ENCODE measurements at regions not wholly inside any gene's neighbourhood (a gene's known extent, or its start where the extent isn't known, plus 50 kb on each side); places are given as distances from the start of the nearest gene placed in this dataset.

DNA sequence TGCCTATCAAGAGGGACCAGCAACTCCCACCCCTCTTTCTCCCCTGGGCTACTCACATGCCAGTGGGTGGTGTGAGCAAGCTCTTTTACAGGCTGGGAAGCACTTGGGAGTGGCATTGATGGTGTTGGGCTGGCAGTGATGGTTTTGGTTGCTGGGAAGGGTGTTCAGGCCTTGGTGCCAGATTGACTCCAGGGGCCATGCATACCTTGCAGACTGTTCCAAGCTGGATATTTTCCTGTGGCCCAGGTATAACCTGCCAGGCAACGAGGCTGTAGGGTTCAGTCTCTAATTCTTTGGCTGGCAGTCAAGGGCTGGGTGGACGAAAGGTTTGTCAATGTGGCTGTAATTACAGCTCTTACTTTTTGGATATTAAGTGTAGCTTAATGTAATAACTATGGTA is 177.3 kb downstream of the MACROH2A1 start:
- no peak overlapping the region for H3K4me3 ChIP-seq (ENCODE audit: low read depth in 1 of 3, low read length in 3 of 3)
- H3K36me3 ChIP-seq (ENCODE audit: control insufficient read depth in 4 of 4, insufficient read depth in 3 of 4, low read depth in 1 of 4, low read length in 3 of 4) = no peaks in the 10 kb centered on the region
- no peaks in the 10 kb centered on the region for H3K27me3 ChIP-seq (ENCODE audit: control insufficient read depth in 4 of 4, insufficient read depth in 4 of 4, low read length in 3 of 4)
- no peaks in the 10 kb centered on the region for H3K9me3 ChIP-seq (ENCODE audit: control insufficient read depth in 4 of 4, low read length in 3 of 4)
- no peak for DNase-seq (ENCODE audit: low spot score)
- no peaks in the 10 kb centered on the region for H3K4me1 ChIP-seq (ENCODE audit: control insufficient read depth in 4 of 4, insufficient read depth in 4 of 4, low read length in 3 of 4)
- 86% methylated on average over 2 of the region's 2 CpGs for WGBS
- H3K27ac ChIP-seq (ENCODE audit: low read depth in 1 of 2, low read length in 2 of 2) = no peak overlapping the region
- TF ChIP-seq HNF4A (conservative IDR thresholded peaks at IDR 0.05) (no peak), HNF4G (IDR thresholded peaks at IDR 0.05) (no peak), RAD21 (IDR thresholded peaks at IDR 0.05) (no peak), EGR1 (IDR thresholded peaks at IDR 0.05; ENCODE audit: low read depth in 2 of 2) (no peak), GABPA (IDR thresholded peaks at IDR 0.05 in 1 of 2, conservative IDR thresholded peaks at IDR 0.05 in 1 of 2) (no peak), JUND (IDR thresholded peaks at IDR 0.05) (no peak), YY1 (IDR thresholded peaks at IDR 0.05) (no peak), NR2F2 (IDR thresholded peaks at IDR 0.05) (no peak), RXRA (IDR thresholded peaks at IDR 0.05) (no peak), FOXA1 (IDR thresholded peaks at IDR 0.05) (no peak), SP1 (IDR thresholded peaks at IDR 0.05) (no peak), FOXA2 (IDR thresholded peaks at IDR 0.05) (no peak), TAF1 (conservative IDR thresholded peaks at IDR 0.05) (no peak)
- TF ChIP-seq, protein P1, sequence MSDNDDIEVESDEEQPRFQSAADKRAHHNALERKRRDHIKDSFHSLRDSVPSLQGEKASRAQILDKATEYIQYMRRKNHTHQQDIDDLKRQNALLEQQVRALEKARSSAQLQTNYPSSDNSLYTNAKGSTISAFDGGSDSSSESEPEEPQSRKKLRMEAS (IDR thresholded peaks at IDR 0.05) = no peak
- TF ChIP-seq, protein P2, sequence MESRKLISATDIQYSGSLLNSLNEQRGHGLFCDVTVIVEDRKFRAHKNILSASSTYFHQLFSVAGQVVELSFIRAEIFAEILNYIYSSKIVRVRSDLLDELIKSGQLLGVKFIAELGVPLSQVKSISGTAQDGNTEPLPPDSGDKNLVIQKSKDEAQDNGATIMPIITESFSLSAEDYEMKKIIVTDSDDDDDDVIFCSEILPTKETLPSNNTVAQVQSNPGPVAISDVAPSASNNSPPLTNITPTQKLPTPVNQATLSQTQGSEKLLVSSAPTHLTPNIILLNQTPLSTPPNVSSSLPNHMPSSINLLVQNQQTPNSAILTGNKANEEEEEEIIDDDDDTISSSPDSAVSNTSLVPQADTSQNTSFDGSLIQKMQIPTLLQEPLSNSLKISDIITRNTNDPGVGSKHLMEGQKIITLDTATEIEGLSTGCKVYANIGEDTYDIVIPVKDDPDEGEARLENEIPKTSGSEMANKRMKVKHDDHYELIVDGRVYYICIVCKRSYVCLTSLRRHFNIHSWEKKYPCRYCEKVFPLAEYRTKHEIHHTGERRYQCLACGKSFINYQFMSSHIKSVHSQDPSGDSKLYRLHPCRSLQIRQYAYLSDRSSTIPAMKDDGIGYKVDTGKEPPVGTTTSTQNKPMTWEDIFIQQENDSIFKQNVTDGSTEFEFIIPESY (IDR thresholded peaks at IDR 0.05) = no peak
- TF ChIP-seq, protein P3, sequence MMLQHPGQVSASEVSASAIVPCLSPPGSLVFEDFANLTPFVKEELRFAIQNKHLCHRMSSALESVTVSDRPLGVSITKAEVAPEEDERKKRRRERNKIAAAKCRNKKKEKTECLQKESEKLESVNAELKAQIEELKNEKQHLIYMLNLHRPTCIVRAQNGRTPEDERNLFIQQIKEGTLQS (IDR thresholded peaks at IDR 0.05) = no peak
- TF ChIP-seq, protein P4, sequence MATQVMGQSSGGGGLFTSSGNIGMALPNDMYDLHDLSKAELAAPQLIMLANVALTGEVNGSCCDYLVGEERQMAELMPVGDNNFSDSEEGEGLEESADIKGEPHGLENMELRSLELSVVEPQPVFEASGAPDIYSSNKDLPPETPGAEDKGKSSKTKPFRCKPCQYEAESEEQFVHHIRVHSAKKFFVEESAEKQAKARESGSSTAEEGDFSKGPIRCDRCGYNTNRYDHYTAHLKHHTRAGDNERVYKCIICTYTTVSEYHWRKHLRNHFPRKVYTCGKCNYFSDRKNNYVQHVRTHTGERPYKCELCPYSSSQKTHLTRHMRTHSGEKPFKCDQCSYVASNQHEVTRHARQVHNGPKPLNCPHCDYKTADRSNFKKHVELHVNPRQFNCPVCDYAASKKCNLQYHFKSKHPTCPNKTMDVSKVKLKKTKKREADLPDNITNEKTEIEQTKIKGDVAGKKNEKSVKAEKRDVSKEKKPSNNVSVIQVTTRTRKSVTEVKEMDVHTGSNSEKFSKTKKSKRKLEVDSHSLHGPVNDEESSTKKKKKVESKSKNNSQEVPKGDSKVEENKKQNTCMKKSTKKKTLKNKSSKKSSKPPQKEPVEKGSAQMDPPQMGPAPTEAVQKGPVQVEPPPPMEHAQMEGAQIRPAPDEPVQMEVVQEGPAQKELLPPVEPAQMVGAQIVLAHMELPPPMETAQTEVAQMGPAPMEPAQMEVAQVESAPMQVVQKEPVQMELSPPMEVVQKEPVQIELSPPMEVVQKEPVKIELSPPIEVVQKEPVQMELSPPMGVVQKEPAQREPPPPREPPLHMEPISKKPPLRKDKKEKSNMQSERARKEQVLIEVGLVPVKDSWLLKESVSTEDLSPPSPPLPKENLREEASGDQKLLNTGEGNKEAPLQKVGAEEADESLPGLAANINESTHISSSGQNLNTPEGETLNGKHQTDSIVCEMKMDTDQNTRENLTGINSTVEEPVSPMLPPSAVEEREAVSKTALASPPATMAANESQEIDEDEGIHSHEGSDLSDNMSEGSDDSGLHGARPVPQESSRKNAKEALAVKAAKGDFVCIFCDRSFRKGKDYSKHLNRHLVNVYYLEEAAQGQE (IDR thresholded peaks at IDR 0.05) = no peak
- TF ChIP-seq, protein P5, sequence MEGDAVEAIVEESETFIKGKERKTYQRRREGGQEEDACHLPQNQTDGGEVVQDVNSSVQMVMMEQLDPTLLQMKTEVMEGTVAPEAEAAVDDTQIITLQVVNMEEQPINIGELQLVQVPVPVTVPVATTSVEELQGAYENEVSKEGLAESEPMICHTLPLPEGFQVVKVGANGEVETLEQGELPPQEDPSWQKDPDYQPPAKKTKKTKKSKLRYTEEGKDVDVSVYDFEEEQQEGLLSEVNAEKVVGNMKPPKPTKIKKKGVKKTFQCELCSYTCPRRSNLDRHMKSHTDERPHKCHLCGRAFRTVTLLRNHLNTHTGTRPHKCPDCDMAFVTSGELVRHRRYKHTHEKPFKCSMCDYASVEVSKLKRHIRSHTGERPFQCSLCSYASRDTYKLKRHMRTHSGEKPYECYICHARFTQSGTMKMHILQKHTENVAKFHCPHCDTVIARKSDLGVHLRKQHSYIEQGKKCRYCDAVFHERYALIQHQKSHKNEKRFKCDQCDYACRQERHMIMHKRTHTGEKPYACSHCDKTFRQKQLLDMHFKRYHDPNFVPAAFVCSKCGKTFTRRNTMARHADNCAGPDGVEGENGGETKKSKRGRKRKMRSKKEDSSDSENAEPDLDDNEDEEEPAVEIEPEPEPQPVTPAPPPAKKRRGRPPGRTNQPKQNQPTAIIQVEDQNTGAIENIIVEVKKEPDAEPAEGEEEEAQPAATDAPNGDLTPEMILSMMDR (IDR thresholded peaks at IDR 0.05; ENCODE audit: low read depth, low read length, missing input control) = no peak
- no peak overlapping the region for H3K9ac ChIP-seq (ENCODE audit: low read depth in 1 of 2, low read length in 2 of 2)

DNA sequence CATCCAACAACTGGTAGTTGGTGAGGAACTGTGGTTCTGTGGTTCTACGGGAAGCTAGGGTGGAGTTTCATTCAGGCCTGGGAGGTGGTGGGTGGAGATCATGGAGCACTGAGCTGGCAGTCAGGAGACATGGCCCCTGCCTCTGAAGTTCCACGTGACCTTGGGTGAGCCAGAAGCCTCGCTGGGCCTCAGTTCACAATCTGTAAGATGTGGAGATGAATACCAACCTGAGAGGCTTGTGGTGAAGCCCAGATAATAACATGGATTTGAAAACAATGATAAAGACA is 177.9 kb downstream of the MACROH2A1 start:
- H3K9ac ChIP-seq (ENCODE audit: low read depth in 1 of 2, low read length in 2 of 2) = no peak overlapping the region
- H3K9me3 ChIP-seq (ENCODE audit: control insufficient read depth in 4 of 4, low read length in 3 of 4) = no peaks in the 10 kb centered on the region
- H3K36me3 ChIP-seq (ENCODE audit: control insufficient read depth in 4 of 4, insufficient read depth in 3 of 4, low read depth in 1 of 4, low read length in 3 of 4) = no peaks in the 10 kb centered on the region
- no peak overlapping the region for H3K27ac ChIP-seq (ENCODE audit: low read depth in 1 of 2, low read length in 2 of 2)
- no peaks in the 10 kb centered on the region for H3K27me3 ChIP-seq (ENCODE audit: control insufficient read depth in 4 of 4, insufficient read depth in 4 of 4, low read length in 3 of 4)
- H3K4me1 ChIP-seq (ENCODE audit: control insufficient read depth in 4 of 4, insufficient read depth in 4 of 4, low read length in 3 of 4) = no peaks in the 10 kb centered on the region
- H3K4me3 ChIP-seq (ENCODE audit: low read depth in 1 of 3, low read length in 3 of 3) = no peak overlapping the region
- DNase-seq (ENCODE audit: low spot score) = no peak
- WGBS = 93% methylated on average over 3 of the region's 3 CpGs
- no peak for TF ChIP-seq TAF1 (conservative IDR thresholded peaks at IDR 0.05)
- no peak for TF ChIP-seq SP1 (IDR thresholded peaks at IDR 0.05)
- TF ChIP-seq, protein P1 (IDR thresholded peaks at IDR 0.05) = no peak
- TF ChIP-seq RXRA (IDR thresholded peaks at IDR 0.05) = no peak
- no peak for TF ChIP-seq HNF4G (IDR thresholded peaks at IDR 0.05)
- no peak for TF ChIP-seq FOXA1 (IDR thresholded peaks at IDR 0.05)
- TF ChIP-seq, protein P4 (IDR thresholded peaks at IDR 0.05) = no peak
- TF ChIP-seq, protein P5 (IDR thresholded peaks at IDR 0.05; ENCODE audit: low read depth, low read length, missing input control) = no peak
- no peak for TF ChIP-seq YY1 (IDR thresholded peaks at IDR 0.05)
- no peak for TF ChIP-seq NR2F2 (IDR thresholded peaks at IDR 0.05)

Data from liver (tissue), 8 donors.